Lung (tissue), 11 donors: ENCODE measurements at regions not wholly inside any gene's neighbourhood (a gene's known extent, or its start where the extent isn't known, plus 50 kb on each side); places are given as distances from the start of the nearest gene placed in this dataset.

Experiments used
- ATAC-seq: fragments of 200-7000 bp; cut with Tn5 transposase; one replicate; pipeline ENCODE4 v1.9.1; 2020; ENCODE audit warnings: moderate number of reproducible peaks; ENCODE audit not compliant: insufficient read depth, low FRiP score
- DNase-seq, 3 donors: peaks; one replicate each; pipeline ENCODE4 v3.0.0-alpha.2; 2013 to 2017
- H3K27ac ChIP-seq, 2 donors: one replicate each; pipeline ENCODE4 v1.5.1; 2013; ENCODE audit warnings: mild to moderate bottlenecking in 2 of 2, moderate library complexity in 2 of 2, control low read depth in 1 of 2, inconsistent platforms in 1 of 2, low read depth in 1 of 2, low read length in 1 of 2
- H3K27me3 ChIP-seq, 3 donors: one replicate each; pipeline ENCODE4 v1.5.1; 2013; ENCODE audit warnings: low read length in 2 of 3; ENCODE audit not compliant: control insufficient read depth in 3 of 3, insufficient read depth in 3 of 3
- H3K36me3 ChIP-seq, 4 donors: one replicate each; pipeline ENCODE4 v1.5.1; 2013; ENCODE audit warnings: low read length in 4 of 4, mild to moderate bottlenecking in 1 of 4, moderate library complexity in 1 of 4; ENCODE audit not compliant: control insufficient read depth in 4 of 4, insufficient read depth in 4 of 4
- H3K4me1 ChIP-seq, 5 donors: one replicate each; pipeline ENCODE4 v1.5.1; 2013; ENCODE audit warnings: low read length in 5 of 5, mild to moderate bottlenecking in 2 of 5, moderate library complexity in 1 of 5; ENCODE audit not compliant: control insufficient read depth in 5 of 5, insufficient read depth in 5 of 5
- H3K4me3 ChIP-seq: one replicate; pipeline ENCODE4 v1.5.1; 2013; ENCODE audit warnings: mild to moderate bottlenecking, control low read depth, moderate library complexity
- H3K9ac ChIP-seq, 2 donors: one replicate each; pipeline ENCODE4 v1.5.1; 2013; ENCODE audit warnings: low read length in 2 of 2, control low read depth in 1 of 2; ENCODE audit not compliant: insufficient read depth in 1 of 2
- H3K9me3 ChIP-seq, 4 donors: one replicate each; pipeline ENCODE4 v1.5.1; 2013; ENCODE audit warnings: low read length in 3 of 4, mild to moderate bottlenecking in 1 of 4, moderate library complexity in 1 of 4; ENCODE audit not compliant: control insufficient read depth in 4 of 4, insufficient read depth in 3 of 4
- WGBS, 2 donors: extraction: QIAGEN DNeasy Blood & Tissue Kit; methylation state at CpG; one replicate each; pipeline ENCODE4 v1.1.7; 2013; 5-methylcytosine and 5-hydroxymethylcytosine counted together
- TF ChIP-seq, protein P1 (sequence below): IDR thresholded peaks from 2 replicates; pipeline ENCODE4 v1.5.1; 2012; ENCODE audit warnings: mild to moderate bottlenecking; ENCODE audit errors: control extremely low read depth, extremely low read depth
- donor health status: control.
- donor health status: control.
- donor health status: Bipolar disorder and iron deficiency.
- donor health status: healthy.
- donor health status: DM: yes; HTN: yes; CAD: no.

- H3K9ac ChIP-seq = no peak overlapping the region
- DNase-seq = no peak
- no peak overlapping the region for H3K4me3 ChIP-seq
- H3K27me3 ChIP-seq = no peaks in the 10 kb centered on the region
- H3K4me1 ChIP-seq = no peaks in the 10 kb centered on the region
- WGBS, 2 donors = 73 to 74% methylated on average over 5 of the region's 5 CpGs
- H3K9me3 ChIP-seq = peaks cover 0 to 4% (median 0%) of the 10 kb centered on the region in 4 donors
- no peaks in the 10 kb centered on the region for H3K36me3 ChIP-seq
- no peak for ATAC-seq
- TF ChIP-seq, protein P1, sequence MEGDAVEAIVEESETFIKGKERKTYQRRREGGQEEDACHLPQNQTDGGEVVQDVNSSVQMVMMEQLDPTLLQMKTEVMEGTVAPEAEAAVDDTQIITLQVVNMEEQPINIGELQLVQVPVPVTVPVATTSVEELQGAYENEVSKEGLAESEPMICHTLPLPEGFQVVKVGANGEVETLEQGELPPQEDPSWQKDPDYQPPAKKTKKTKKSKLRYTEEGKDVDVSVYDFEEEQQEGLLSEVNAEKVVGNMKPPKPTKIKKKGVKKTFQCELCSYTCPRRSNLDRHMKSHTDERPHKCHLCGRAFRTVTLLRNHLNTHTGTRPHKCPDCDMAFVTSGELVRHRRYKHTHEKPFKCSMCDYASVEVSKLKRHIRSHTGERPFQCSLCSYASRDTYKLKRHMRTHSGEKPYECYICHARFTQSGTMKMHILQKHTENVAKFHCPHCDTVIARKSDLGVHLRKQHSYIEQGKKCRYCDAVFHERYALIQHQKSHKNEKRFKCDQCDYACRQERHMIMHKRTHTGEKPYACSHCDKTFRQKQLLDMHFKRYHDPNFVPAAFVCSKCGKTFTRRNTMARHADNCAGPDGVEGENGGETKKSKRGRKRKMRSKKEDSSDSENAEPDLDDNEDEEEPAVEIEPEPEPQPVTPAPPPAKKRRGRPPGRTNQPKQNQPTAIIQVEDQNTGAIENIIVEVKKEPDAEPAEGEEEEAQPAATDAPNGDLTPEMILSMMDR = no peak
- no peak overlapping the region for H3K27ac ChIP-seq
Measured at GRCh38 chr10:2236876-2237275, 499.6 kb upstream of the ADARB2 start.

- DNase-seq = peak in 1 of 3 donors; percentile 49
- ATAC-seq = no peak
- H3K9ac ChIP-seq = no peak overlapping the region
- no peak overlapping the region for H3K4me3 ChIP-seq
- 87 to 88% methylated on average over 11 of the region's 11 CpGs for WGBS, 2 donors
- no peaks in the 10 kb centered on the region for H3K27me3 ChIP-seq
- no peaks in the 10 kb centered on the region for H3K36me3 ChIP-seq
- no peak overlapping the region for H3K27ac ChIP-seq
- no peaks in the 10 kb centered on the region for H3K4me1 ChIP-seq
- no peaks in the 10 kb centered on the region for H3K9me3 ChIP-seq
- TF ChIP-seq, protein P1 = no peak
Measured at GRCh38 chr10:2232479-2232878, 495.2 kb upstream of the ADARB2 start.

- Histone ChIP-seq H3K9me3 (peaks cover 0 to 3% (median 0%) of the 10 kb centered on the region in 4 donors), H3K9ac (no peak overlapping the region), H3K36me3 (no peaks in the 10 kb centered on the region), H3K4me1 (no peaks in the 10 kb centered on the region), H3K27me3 (no peaks in the 10 kb centered on the region), H3K27ac (no peak overlapping the region), H3K4me3 (no peak overlapping the region)
- DNase-seq = no peak
- TF ChIP-seq, protein P1 = no peak
- 84 to 85% methylated on average over 1 of the region's 1 CpG for WGBS, 2 donors
- ATAC-seq = no peak
Measured at GRCh38 chr10:2230478-2230877, 493.2 kb upstream of the ADARB2 start.

- WGBS, 2 donors = 62 to 82% methylated on average over 5 of the region's 5 CpGs
- Histone ChIP-seq H3K27me3 (no peaks in the 10 kb centered on the region), H3K4me3 (no peak overlapping the region), H3K9me3 (peaks cover 0 to 3% (median 0%) of the 10 kb centered on the region in 4 donors), H3K4me1 (no peaks in the 10 kb centered on the region), H3K27ac (no peak overlapping the region), H3K36me3 (no peaks in the 10 kb centered on the region), H3K9ac (no peak overlapping the region)
- ATAC-seq (no peak), DNase-seq (no peak)
- TF ChIP-seq, protein P1 = no peak
Measured at GRCh38 chr10:2228320-2228901, 491.1 kb upstream of the ADARB2 start.
